ENCODE measurements at regions not wholly inside any gene's neighbourhood (a gene's known extent, or its start where the extent isn't known, plus 50 kb on each side); places are given as distances from the start of the nearest gene placed in this dataset.

DNA sequence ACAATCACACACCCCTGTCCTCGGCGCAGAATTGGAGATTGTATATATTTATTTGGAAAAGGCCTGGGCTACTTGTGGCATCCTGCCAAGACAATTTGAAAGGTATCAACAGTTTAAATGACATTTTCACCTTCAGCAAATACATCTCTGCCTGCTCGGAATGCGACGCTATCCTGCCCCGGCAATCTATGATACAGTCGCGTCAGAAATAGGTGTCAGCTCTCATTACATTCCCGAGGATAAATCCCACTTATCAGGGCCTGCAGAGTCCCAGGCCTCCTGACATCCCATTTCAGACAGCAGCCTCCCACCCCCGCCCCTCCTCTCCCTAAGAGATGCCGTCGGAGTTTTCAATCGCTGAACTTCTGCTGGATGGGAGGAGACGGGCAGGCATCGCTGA is 114.7 kb downstream of the BRD1 start:
- Mint-ChIP-seq H3K27ac (no peak overlapping the region), H3K36me3 (no peaks in the 10 kb centered on the region), H3K4me1 (no peaks in the 10 kb centered on the region), H3K27me3 (peaks cover 26% of the 10 kb centered on the region), H3K4me3 (no peak overlapping the region), H3K9me3 (peaks cover 0 to 14% (median 5%) of the 10 kb centered on the region in 7 donors)
- Histone ChIP-seq H3K4me1 (ENCODE audit: control insufficient read depth, insufficient read depth, low read length, poor library complexity, severe bottlenecking) (no peaks in the 10 kb centered on the region), H3K27ac (ENCODE audit: insufficient read depth, low read length, poor library complexity, severe bottlenecking) (no peak overlapping the region), H3K9me3 (ENCODE audit: control insufficient read depth in 2 of 2, low read length in 2 of 2) (peaks cover 0 to 4% of the 10 kb centered on the region in 2 experiments), H3K4me3 (ENCODE audit: low read depth, low read length) (no peak overlapping the region), H3K36me3 (ENCODE audit: control insufficient read depth, insufficient read depth, low read length) (no peaks in the 10 kb centered on the region), H3K27me3 (ENCODE audit: control insufficient read depth, insufficient read depth, low read length) (peaks cover 7% of the 10 kb centered on the region)
- DNase-seq (no peak), ATAC-seq (ENCODE audit: low read depth in 2 of 2) (no peak)

DNA sequence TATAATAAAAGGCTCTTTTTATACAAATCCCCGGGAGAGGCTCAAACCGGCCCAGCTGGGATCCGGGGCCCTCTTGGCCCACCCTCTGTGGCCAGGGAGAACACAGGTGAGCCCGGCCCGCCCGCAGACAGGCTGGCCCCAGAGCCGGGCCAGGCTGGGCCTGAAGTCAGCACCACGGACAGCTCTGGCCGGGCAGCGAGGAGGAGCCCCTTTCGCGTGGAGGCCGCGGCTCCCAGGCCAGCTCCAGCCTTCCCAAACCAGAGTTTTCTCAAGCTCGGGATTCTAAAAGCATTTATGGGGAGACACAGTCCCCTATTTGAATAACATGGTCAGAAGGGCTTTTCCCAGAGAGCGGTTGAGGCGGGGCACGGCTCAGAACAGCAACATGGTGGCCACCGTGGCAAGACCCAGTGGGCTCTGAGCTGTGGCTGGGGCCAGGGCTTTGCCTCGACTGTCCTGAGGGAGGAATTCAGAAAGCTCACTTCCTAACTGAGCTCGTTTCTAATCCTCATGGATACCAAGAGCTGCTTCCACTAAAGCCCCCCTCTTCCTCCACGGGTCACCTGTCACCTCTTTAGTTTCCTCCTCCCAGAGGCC is 115.4 kb downstream of the BRD1 start:
- no peak for ATAC-seq (ENCODE audit: low read depth in 2 of 2)
- no peaks in the 10 kb centered on the region for H3K36me3 ChIP-seq (ENCODE audit: control insufficient read depth, insufficient read depth, low read length)
- no peak overlapping the region for H3K27ac ChIP-seq (ENCODE audit: insufficient read depth, low read length, poor library complexity, severe bottlenecking)
- Mint-ChIP-seq H3K4me3 (no peak overlapping the region), H3K36me3 (no peaks in the 10 kb centered on the region), H3K4me1 (no peaks in the 10 kb centered on the region), H3K27ac (no peak overlapping the region), H3K27me3 (peaks cover 32% of the 10 kb centered on the region), H3K9me3 (peaks cover 0 to 14% (median 5%) of the 10 kb centered on the region in 7 donors)
- no peak for DNase-seq
- peaks cover 8% of the 10 kb centered on the region for H3K27me3 ChIP-seq (ENCODE audit: control insufficient read depth, insufficient read depth, low read length)
- H3K4me3 ChIP-seq (ENCODE audit: low read depth, low read length) = no peak overlapping the region
- no peaks in the 10 kb centered on the region for H3K4me1 ChIP-seq (ENCODE audit: control insufficient read depth, insufficient read depth, low read length, poor library complexity, severe bottlenecking)
- H3K9me3 ChIP-seq (ENCODE audit: control insufficient read depth in 2 of 2, low read length in 2 of 2) = peaks cover 0 to 4% of the 10 kb centered on the region in 2 experiments

GRCh38 chr22:49710746-49711145 is 116.9 kb downstream of the BRD1 start:
- ATAC-seq (ENCODE audit: low read depth in 2 of 2) = no peak
- peaks cover under 1% of the 10 kb centered on the region for H3K4me1 ChIP-seq (ENCODE audit: control insufficient read depth, insufficient read depth, low read length, poor library complexity, severe bottlenecking)

GRCh38 chr22:49709464-49709863 is 118.2 kb downstream of the BRD1 start:
- H3K4me1 ChIP-seq (ENCODE audit: control insufficient read depth, insufficient read depth, low read length, poor library complexity, severe bottlenecking) = peaks cover 4% of the 10 kb centered on the region
- Mint-ChIP-seq H3K9me3 (peaks cover 0 to 14% (median 3%) of the 10 kb centered on the region in 7 donors), H3K4me3 (no peak overlapping the region), H3K36me3 (no peaks in the 10 kb centered on the region), H3K27me3 (peaks cover 48% of the 10 kb centered on the region), H3K4me1 (peaks cover 0 to 7% (median 0%) of the 10 kb centered on the region in 4 donors), H3K27ac (no peak overlapping the region)
- no peak for DNase-seq
- H3K36me3 ChIP-seq (ENCODE audit: control insufficient read depth, insufficient read depth, low read length) = no peaks in the 10 kb centered on the region
- no peak for ATAC-seq (ENCODE audit: low read depth in 2 of 2)
- peaks cover 0 to 4% of the 10 kb centered on the region in 2 experiments for H3K9me3 ChIP-seq (ENCODE audit: control insufficient read depth in 2 of 2, low read length in 2 of 2)
- H3K27ac ChIP-seq (ENCODE audit: insufficient read depth, low read length, poor library complexity, severe bottlenecking) = no peak overlapping the region
- H3K4me3 ChIP-seq (ENCODE audit: low read depth, low read length) = no peak overlapping the region
- H3K27me3 ChIP-seq (ENCODE audit: control insufficient read depth, insufficient read depth, low read length) = peaks cover 9% of the 10 kb centered on the region

More at GRCh38 chr22:49710746-49711145, 116.9 kb downstream of the BRD1 start:
- no peaks in the 10 kb centered on the region for H3K36me3 ChIP-seq (ENCODE audit: control insufficient read depth, insufficient read depth, low read length)
- H3K27ac ChIP-seq (ENCODE audit: insufficient read depth, low read length, poor library complexity, severe bottlenecking) = no peak overlapping the region
- Mint-ChIP-seq H3K27ac (peak overlapping the region in 1 of 3 donors; percentile 72), H3K9me3 (peaks cover 0 to 14% (median 5%) of the 10 kb centered on the region in 7 donors), H3K36me3 (no peaks in the 10 kb centered on the region), H3K4me3 (no peak overlapping the region), H3K4me1 (peaks cover 0 to 4% (median 0%) of the 10 kb centered on the region in 4 donors), H3K27me3 (peaks cover 40% of the 10 kb centered on the region)
- peaks cover 9% of the 10 kb centered on the region for H3K27me3 ChIP-seq (ENCODE audit: control insufficient read depth, insufficient read depth, low read length)
- no peak for DNase-seq
- peaks cover 0 to 4% of the 10 kb centered on the region in 2 experiments for H3K9me3 ChIP-seq (ENCODE audit: control insufficient read depth in 2 of 2, low read length in 2 of 2)
- H3K4me3 ChIP-seq (ENCODE audit: low read depth, low read length) = no peak overlapping the region

DNA sequence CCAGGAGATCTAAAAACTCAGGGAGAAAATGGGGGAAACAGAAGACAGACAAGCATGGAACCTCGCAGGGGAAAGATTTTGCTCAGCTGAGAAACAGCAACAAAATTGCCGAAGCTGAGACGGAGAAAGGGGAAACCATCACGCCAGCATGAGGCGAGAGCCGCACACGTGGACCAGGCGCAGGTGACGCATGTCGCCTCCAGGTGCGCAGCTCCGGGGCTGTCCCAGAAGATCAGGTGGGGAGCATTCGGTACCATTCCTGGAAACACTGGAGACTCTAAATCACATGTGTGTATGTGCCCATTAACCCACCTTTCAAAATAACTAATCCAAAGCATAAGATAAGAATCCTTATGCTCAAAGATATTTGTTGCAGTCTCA is 121.7 kb downstream of the BRD1 start:
- H3K27me3 Mint-ChIP-seq = peaks cover 64% of the 10 kb centered on the region
- peaks cover 12% of the 10 kb centered on the region for H3K27me3 ChIP-seq (ENCODE audit: control insufficient read depth, insufficient read depth, low read length)
- DNase-seq (no peak), ATAC-seq (ENCODE audit: low read depth in 2 of 2) (no peak)
- H3K27ac ChIP-seq (ENCODE audit: insufficient read depth, low read length, poor library complexity, severe bottlenecking) = no peak overlapping the region
- peaks cover 4% of the 10 kb centered on the region for H3K4me1 ChIP-seq (ENCODE audit: control insufficient read depth, insufficient read depth, low read length, poor library complexity, severe bottlenecking)
- peaks cover 0 to 24% (median 6%) of the 10 kb centered on the region in 7 donors for H3K9me3 Mint-ChIP-seq
- peaks cover 0 to 7% (median 0%) of the 10 kb centered on the region in 4 donors for H3K4me1 Mint-ChIP-seq
- H3K36me3 Mint-ChIP-seq = no peaks in the 10 kb centered on the region
- no peaks in the 10 kb centered on the region for H3K36me3 ChIP-seq (ENCODE audit: control insufficient read depth, insufficient read depth, low read length)
- peak overlapping the region in 2 of 4 donors; percentile 2 to 22 for H3K4me3 Mint-ChIP-seq
- peak overlapping the region in 1 of 3 donors; percentile 52 for H3K27ac Mint-ChIP-seq
- peaks cover 10 to 13% of the 10 kb centered on the region in 2 experiments for H3K9me3 ChIP-seq (ENCODE audit: control insufficient read depth in 2 of 2, low read length in 2 of 2)
- H3K4me3 ChIP-seq (ENCODE audit: low read depth, low read length) = no peak overlapping the region

- Mint-ChIP-seq H3K36me3 (no peaks in the 10 kb centered on the region), H3K4me3 (peak overlapping the region in 3 of 4 donors; percentile 2 to 29 (median 22)), H3K27me3 (peaks cover 60% of the 10 kb centered on the region), H3K4me1 (peaks cover 0 to 7% (median 0%) of the 10 kb centered on the region in 4 donors), H3K9me3 (peaks cover 0 to 25% (median 6%) of the 10 kb centered on the region in 7 donors), H3K27ac (peak overlapping the region in 1 of 3 donors; percentile 52)
- H3K9me3 ChIP-seq (ENCODE audit: control insufficient read depth in 2 of 2, low read length in 2 of 2) = peaks cover 10 to 13% of the 10 kb centered on the region in 2 experiments
- peaks cover 10% of the 10 kb centered on the region for H3K27me3 ChIP-seq (ENCODE audit: control insufficient read depth, insufficient read depth, low read length)
- peak in 2 of 3 donors; percentile 2 to 7 for DNase-seq
- no peak overlapping the region for H3K27ac ChIP-seq (ENCODE audit: insufficient read depth, low read length, poor library complexity, severe bottlenecking)
- ATAC-seq (ENCODE audit: low read depth in 2 of 2) = peak in 1 of 2 donors; percentile 37
- no peak overlapping the region for H3K4me3 ChIP-seq (ENCODE audit: low read depth, low read length)
- peaks cover 4% of the 10 kb centered on the region for H3K4me1 ChIP-seq (ENCODE audit: control insufficient read depth, insufficient read depth, low read length, poor library complexity, severe bottlenecking)
- H3K36me3 ChIP-seq (ENCODE audit: control insufficient read depth, insufficient read depth, low read length) = no peaks in the 10 kb centered on the region
Observed at GRCh38 chr22:49705216-49705971, 122.3 kb downstream of the BRD1 start.

- Mint-ChIP-seq H3K27me3 (peaks cover 54% of the 10 kb centered on the region), H3K4me1 (peaks cover 0 to 7% (median 0%) of the 10 kb centered on the region in 4 donors), H3K9me3 (peaks cover 0 to 21% (median 3%) of the 10 kb centered on the region in 7 donors), H3K27ac (no peak overlapping the region), H3K36me3 (no peaks in the 10 kb centered on the region), H3K4me3 (no peak overlapping the region)
- peaks cover 9 to 10% of the 10 kb centered on the region in 2 experiments for H3K9me3 ChIP-seq (ENCODE audit: control insufficient read depth in 2 of 2, low read length in 2 of 2)
- H3K4me3 ChIP-seq (ENCODE audit: low read depth, low read length) = no peak overlapping the region
- DNase-seq = no peak
- ATAC-seq (ENCODE audit: low read depth in 2 of 2) = no peak
- H3K4me1 ChIP-seq (ENCODE audit: control insufficient read depth, insufficient read depth, low read length, poor library complexity, severe bottlenecking) = peaks cover 4% of the 10 kb centered on the region
- no peaks in the 10 kb centered on the region for H3K36me3 ChIP-seq (ENCODE audit: control insufficient read depth, insufficient read depth, low read length)
- no peak overlapping the region for H3K27ac ChIP-seq (ENCODE audit: insufficient read depth, low read length, poor library complexity, severe bottlenecking)
- peaks cover 5% of the 10 kb centered on the region for H3K27me3 ChIP-seq (ENCODE audit: control insufficient read depth, insufficient read depth, low read length)
Observed at GRCh38 chr22:49704345-49705215, 123.1 kb downstream of the BRD1 start.
